ENCODE measurements at regions not wholly inside any gene's neighbourhood (a gene's known extent, or its start where the extent isn't known, plus 50 kb on each side); places are given as distances from the start of the nearest gene placed in this dataset.
"Not testable (repeated sequence)": the region's sequence is repeated elsewhere in the genome, so short reads cannot be mapped to it uniquely, and the experiment has no call there.

- intact Hi-C loops (cut with DNase I); ATAC-seq; DNase-seq (ENCODE audit: low spot score): not testable (repeated sequence)
Measured at GRCh38 chr4:4134368-4134767, 92.4 kb downstream of the OTOP1 start.

- DNase-seq (ENCODE audit: low spot score); ATAC-seq; intact Hi-C loops (cut with DNase I): not testable (repeated sequence)
Measured at GRCh38 chr4:4136621-4137020, 90.1 kb downstream of the OTOP1 start.
